Body of pancreas (tissue), 4 donors: ENCODE measurements at regions not wholly inside any gene's neighbourhood (a gene's known extent, or its start where the extent isn't known, plus 50 kb on each side); places are given as distances from the start of the nearest gene placed in this dataset.
"Not testable (repeated sequence)": the region's sequence is repeated elsewhere in the genome, so short reads cannot be mapped to it uniquely, and the experiment has no call there.

ENCODE experiments used
- ATAC-seq: fragments of 150-250 bp; one replicate; pipeline ENCODE4 v1.9.1; 2016
- DNase-seq, 4 donors: peaks; one replicate each; pipeline ENCODE4 v3.0.0-alpha.2; 2019
- H3K27ac ChIP-seq, 4 donors: fragments of 200-600 bp; sonication (generic); 1 replicate in 3 of 4; 2 replicates in 1 of 4; pipeline versions ENCODE4 v1.5.1 to v1.6.1; 2016 to 2019; ENCODE audit warnings: mild to moderate bottlenecking in 1 of 4, mixed read lengths in 1 of 4, moderate library complexity in 1 of 4
- H3K27me3 ChIP-seq, 2 donors: fragments of 200-600 bp; sonication (generic); one replicate each; pipeline ENCODE4 v1.6.0; 2016; ENCODE audit warnings: mild to moderate bottlenecking in 1 of 2
- H3K36me3 ChIP-seq, 2 donors: fragments of 200-600 bp; sonication (generic); replicated peaks in 1 of 2; 2 replicates each; pipeline ENCODE4 v1.5.1; 2016; ENCODE audit warnings: low read depth in 2 of 2; ENCODE audit not compliant: insufficient read depth in 1 of 2
- H3K4me1 ChIP-seq: fragments of 200-600 bp; sonication (generic); one replicate; pipeline ENCODE4 v1.6.0; 2016
- H3K4me3 ChIP-seq, 2 donors: fragments of 200-600 bp; sonication (generic); 1 replicate in 1 of 2; 2 replicates in 1 of 2; pipeline ENCODE4 v1.5.1; 2016 to 2019
- H3K9me3 ChIP-seq, 3 donors: fragments of 200-600 bp; sonication (generic); 1 replicate in 2 of 3; 2 replicates in 1 of 3; pipeline ENCODE4 v1.5.1; 2016
- CTCF ChIP-seq, 7 experiments: fragments of 450-650 bp in 4 of 7; fragments of 200-600 bp in 3 of 7; sonication (generic) in 3 of 7; IDR thresholded peaks; one replicate each; pipeline ENCODE4 v1.5.1; 2016 to 2019; ENCODE audit warnings: antibody characterized with exemption in 7 of 7
- POLR2A ChIP-seq, 3 donors: fragments of 450-650 bp; IDR thresholded peaks; one replicate each; pipeline ENCODE4 v1.6.1; 2016; ENCODE audit warnings: antibody characterized with exemption in 3 of 3, mild to moderate bottlenecking in 2 of 3
- WGBS, 2 donors: methylation state at CpG; one replicate each; pipeline ENCODE4 v1.1.5; 2017; 5-methylcytosine and 5-hydroxymethylcytosine counted together
- intact Hi-C: fragments of 100-400 bp; cut with DNase I; formaldehyde crosslinking; loops from one replicate; pipeline ENCODE4 v1.15.1; 2023

DNA sequence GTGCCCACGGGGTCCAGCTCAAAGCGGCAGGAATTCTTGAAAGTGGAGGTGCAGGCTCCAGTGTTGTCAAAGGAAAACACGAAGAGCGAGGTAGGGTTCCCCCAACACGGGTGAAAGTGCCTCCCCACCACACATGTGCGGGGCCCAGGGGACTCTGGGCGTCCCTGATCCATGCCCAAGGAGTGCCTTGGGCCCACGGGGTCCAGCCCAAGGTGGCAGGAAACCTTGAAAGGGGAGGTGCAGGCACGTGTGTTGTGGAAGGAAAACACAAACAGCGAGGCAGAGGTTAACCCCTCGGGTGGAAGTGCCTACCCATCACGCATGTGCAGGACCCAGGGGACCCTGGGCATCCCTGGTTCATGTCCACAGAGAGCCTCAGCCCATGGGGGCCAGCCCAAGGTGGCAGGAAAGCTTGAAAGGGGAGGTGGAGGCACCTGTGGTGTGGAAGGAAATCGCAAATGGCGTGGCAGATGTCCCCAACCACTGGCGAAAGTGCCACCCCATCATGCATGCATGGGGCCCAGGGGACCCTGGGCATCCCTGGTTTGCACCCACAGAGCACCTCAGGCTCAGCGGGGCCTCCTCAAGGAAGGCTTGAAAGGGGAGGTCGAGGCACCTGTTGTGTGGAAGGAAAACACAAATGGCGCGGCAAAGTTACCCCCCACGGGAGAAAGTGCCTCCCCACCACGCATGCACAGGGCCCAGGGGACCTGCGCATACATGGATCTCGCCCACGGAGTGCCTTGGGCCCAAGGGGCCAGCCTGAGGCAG, 584.6 kb downstream of the ALG10 start:
- intact Hi-C loops: no loop called here
- no peak for TF ChIP-seq POLR2A (IDR thresholded peaks at IDR 0.05)
- no peaks in the 10 kb centered on the region for H3K4me1 ChIP-seq
- peaks cover 0 to 57% (median 4%) of the 10 kb centered on the region in 3 donors for H3K9me3 ChIP-seq
- H3K4me3 ChIP-seq: no peak overlapping the region
- H3K27me3 ChIP-seq: no peaks in the 10 kb centered on the region
- ATAC-seq (no peak), DNase-seq (no peak)
- H3K36me3 ChIP-seq: no peaks in the 10 kb centered on the region
- no peak overlapping the region for H3K27ac ChIP-seq
- WGBS, 2 donors: 47 to 48% methylated on average over 17 to 24 of the region's 24 CpGs

- Histone ChIP-seq H3K4me3 (no peak overlapping the region), H3K4me1 (no peaks in the 10 kb centered on the region), H3K9me3 (peaks cover 0 to 51% (median 4%) of the 10 kb centered on the region in 3 donors), H3K27ac (no peak overlapping the region), H3K27me3 (no peaks in the 10 kb centered on the region), H3K36me3 (no peaks in the 10 kb centered on the region)
- intact Hi-C loops: no loop called here
- ATAC-seq: no peak
- 47 to 54% methylated on average over 12 to 14 of the region's 14 CpGs for WGBS, 2 donors
- DNase-seq: no peak
- TF ChIP-seq CTCF (IDR thresholded peaks at IDR 0.05) (no peak), POLR2A (IDR thresholded peaks at IDR 0.05) (no peak)
Measured at GRCh38 chr12:34607520-34608195, 585.4 kb downstream of the ALG10 start.

DNA sequence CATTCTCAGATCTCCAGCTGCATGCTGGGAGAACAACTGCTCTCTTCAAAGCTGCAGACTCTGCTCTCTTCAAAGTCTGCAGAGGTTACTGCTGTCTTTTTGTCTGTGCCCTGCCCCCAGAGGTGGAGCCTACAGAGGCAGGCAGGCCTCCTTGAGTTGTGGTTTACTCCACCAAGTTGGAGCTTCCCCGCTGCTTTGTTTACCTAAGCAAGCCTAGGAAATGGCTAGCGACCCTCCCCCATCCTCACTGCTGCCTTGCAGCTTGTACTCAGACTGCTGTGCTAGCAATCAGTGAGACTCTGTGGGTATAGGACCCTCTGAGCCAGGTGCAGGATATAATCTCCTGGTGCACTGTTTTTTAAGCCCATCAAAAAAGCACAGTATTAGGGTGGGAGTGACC, 591.7 kb downstream of the ALG10 start:
- DNase-seq, H3K36me3 ChIP-seq, H3K27ac ChIP-seq, H3K4me3 ChIP-seq, intact Hi-C loops, H3K4me1 ChIP-seq, ATAC-seq, H3K27me3 ChIP-seq: not testable (repeated sequence)
- peaks cover 0 to 15% (median 0%) of the 10 kb centered on the region in 3 donors for H3K9me3 ChIP-seq
- 64% methylated on average over 2 of the region's 2 CpGs; no CpG with 5 or more reads in 1 of the 2 donors for WGBS, 2 donors

DNA sequence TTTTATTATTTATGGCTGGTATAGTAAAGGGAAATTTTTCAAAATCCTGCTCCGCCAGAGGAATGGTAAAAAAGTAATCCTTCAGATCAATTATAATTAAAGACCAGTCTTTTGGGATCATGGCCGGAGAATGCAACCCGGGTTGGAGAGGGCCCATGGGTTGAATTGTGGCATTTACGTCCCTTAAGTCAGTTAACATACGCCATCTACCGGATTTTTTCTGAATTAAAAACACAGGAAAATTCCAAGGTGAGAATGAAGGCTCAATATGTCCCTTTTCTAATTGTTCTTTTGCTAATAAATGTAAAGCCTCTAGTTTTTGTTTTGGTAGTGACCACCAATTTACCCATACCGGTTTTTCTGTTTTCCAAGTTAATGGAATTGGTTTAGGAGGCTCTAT, 602.8 kb downstream of the ALG10 start:
- WGBS, 2 donors: 21 to 24% methylated on average over 7 of the region's 7 CpGs
- no peaks in the 10 kb centered on the region for H3K4me1 ChIP-seq
- no peak overlapping the region for H3K4me3 ChIP-seq
- H3K36me3 ChIP-seq: no peaks in the 10 kb centered on the region
- H3K27ac ChIP-seq: no peak overlapping the region
- DNase-seq: no peak
- TF ChIP-seq CTCF (IDR thresholded peaks at IDR 0.05) (peak in 1 of 7 experiments; percentile 13), POLR2A (IDR thresholded peaks at IDR 0.05) (no peak)
- intact Hi-C loops: no loop called here
- ATAC-seq: no peak
- H3K9me3 ChIP-seq: no peaks in the 10 kb centered on the region
- no peaks in the 10 kb centered on the region for H3K27me3 ChIP-seq

GRCh38 chr12:34626363-34627157, 604.3 kb downstream of the ALG10 start:
- H3K9me3 ChIP-seq: no peaks in the 10 kb centered on the region
- no peaks in the 10 kb centered on the region for H3K4me1 ChIP-seq
- intact Hi-C loops: no loop called here
- no peaks in the 10 kb centered on the region for H3K36me3 ChIP-seq
- no peak overlapping the region for H3K27ac ChIP-seq
- DNase-seq: no peak
- 31 to 39% methylated on average over 5 of the region's 5 CpGs for WGBS, 2 donors
- no peaks in the 10 kb centered on the region for H3K27me3 ChIP-seq
- ATAC-seq: no peak
- no peak for TF ChIP-seq CTCF (IDR thresholded peaks at IDR 0.05)
- TF ChIP-seq POLR2A (IDR thresholded peaks at IDR 0.05): no peak
- no peak overlapping the region for H3K4me3 ChIP-seq
